ENCODE measurements at regions not wholly inside any gene's neighbourhood (a gene's known extent, or its start where the extent isn't known, plus 50 kb on each side); places are given as distances from the start of the nearest gene placed in this dataset.
"Not testable (repeated sequence)": the region's sequence is repeated elsewhere in the genome, so short reads cannot be mapped to it uniquely, and the experiment has no call there.

GRCh38 chr5:6110441-6111005 lies 267.8 kb downstream of the MED10 start:
- DNase-seq (ENCODE audit: low spot score) = no peak

- DNase-seq (ENCODE audit: low spot score) = no peak
Measured at GRCh38 chr5:6108981-6109825, 269.1 kb downstream of the MED10 start.

- DNase-seq (ENCODE audit: low spot score) = no peak
Measured at GRCh38 chr5:6108540-6108848, 269.9 kb downstream of the MED10 start.

DNA sequence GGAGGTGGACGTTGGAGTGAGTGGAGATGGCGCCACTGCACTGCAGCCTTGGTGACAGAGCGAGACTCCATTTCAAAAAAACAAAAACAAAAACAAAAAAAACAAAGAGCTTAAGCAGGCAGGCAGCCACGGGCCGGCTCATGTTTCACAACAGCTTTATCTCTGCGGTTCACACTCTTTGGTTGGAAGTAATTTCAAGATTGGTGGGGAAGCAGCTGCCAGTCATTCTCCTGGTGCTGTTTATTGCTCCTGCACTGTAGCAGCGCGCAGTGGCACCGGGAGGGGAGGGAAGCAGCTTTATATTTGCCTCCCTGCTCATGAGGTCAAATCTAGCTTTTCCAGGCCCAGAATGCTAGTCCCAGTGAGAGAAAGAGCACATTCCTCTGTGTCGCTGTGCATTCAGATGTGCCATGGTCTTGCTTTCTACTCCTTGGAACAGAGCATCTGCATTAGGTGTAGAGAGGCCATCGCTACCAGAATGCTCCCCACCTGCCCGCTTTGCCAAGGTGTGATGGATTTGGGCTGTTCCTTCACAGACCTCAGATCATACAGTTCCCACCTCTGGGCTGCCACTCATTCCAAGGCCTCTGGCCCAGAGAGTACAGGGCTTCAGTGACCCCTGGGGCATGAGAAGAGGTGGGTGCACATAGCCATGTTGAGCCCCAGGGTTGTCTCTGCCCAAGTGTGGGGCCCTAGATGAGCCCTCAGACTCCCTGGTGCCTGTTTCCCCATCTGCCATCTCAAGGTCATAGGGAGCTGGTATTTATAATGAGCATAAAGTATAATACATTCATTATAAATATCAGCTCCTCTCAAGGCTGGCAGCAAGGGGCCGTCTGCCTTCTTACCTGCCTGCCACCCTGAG lies 270.4 kb downstream of the MED10 start:
- DNase-seq (ENCODE audit: low spot score) = no peak

DNA sequence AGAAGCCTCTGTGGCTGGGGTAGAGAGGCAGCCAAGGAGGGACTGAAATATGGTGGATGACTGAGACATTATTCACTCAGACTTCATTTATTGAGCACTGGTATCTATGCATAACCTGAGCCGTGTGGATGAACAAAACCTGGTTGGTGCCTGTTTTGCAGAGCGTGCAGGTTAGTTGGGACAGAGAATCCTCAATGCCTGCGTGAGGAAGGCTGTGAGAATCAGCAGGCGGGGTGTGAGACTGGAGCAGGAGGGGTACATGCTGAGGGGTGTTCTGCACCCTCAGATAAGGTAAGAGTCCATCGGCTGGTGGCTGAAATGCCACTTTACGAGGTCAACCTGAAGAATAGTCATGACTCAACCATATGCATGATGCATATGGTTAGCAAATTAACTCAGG lies 271.6 kb downstream of the MED10 start:
- no peak for DNase-seq (ENCODE audit: low spot score)

DNA sequence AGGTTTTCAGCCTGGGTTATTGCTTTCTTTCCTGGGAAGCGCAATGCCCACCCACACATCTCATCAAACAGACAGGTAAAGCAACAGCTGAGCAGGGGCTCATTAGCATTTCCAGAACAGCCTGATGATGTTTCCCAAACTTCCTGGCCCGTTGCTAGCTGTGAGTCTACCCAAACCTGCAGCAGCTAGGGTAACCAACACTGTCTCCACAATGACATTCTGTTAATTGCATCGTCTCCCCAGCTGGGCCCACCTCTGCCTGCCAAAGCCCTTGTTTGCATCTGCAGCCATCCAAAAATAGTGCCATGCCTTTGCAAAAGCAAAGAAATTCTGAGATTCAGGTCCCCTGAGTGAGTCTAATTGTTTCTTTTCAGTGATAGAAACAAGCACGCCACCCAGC lies 273.0 kb downstream of the MED10 start:
- DNase-seq (ENCODE audit: low spot score) = no peak

- no peak for DNase-seq (ENCODE audit: low spot score)
Measured at GRCh38 chr5:6096101-6096500, 282.2 kb downstream of the MED10 start.

GRCh38 chr5:6094180-6094579 lies 284.2 kb downstream of the MED10 start:
- DNase-seq (ENCODE audit: low spot score) = not testable (repeated sequence)

DNA sequence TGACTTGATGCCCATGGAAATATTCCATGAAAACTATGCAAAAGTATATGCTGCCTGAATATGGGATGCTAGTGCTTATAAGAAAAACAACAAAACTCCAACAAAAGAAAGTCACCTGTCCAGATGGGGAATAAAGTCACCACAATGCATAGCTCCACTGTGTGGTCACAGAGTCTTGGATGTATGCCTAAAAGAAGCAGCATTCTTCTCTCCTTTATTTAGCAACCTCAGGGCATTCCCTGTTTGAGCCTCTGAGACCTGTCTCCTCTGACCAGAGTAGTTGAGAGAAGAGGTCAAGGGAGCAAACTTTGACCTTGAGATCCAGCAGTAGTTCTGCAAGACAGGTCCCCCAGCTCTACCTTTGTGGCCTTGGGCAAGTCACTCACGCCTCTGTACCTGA lies 287.5 kb downstream of the MED10 start:
- no peak for DNase-seq (ENCODE audit: low spot score)

DNA sequence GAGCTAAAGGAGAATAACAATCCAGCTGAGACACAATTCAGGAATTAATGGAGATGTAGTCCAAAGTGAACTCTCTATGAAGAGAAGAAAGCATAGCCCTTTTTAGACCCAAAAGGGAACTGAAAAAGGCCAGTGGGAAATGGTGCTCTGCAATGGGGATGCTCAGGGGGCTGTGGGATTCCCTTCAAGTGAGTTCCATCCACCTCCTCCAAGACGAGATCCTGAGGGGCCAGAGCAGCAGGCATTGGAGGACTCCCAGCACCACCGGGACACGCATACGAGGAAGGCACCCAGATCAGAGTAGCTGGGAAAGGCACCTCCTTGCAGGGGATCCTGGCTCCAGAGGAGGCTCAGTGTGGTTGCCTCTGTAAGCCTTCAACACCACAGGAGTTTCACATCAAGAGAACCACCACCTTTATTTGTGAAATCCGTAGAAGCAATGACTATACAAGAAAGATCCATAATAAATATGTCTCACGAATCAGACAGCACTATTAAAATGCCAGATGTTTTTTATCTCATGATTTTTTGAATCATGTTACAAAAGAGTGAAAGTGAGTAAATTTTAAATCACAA lies 288.2 kb downstream of the MED10 start:
- DNase-seq (ENCODE audit: low spot score) = no peak

GRCh38 chr5:6088706-6089105 lies 289.6 kb downstream of the MED10 start:
- no peak for DNase-seq (ENCODE audit: low spot score)

DNA sequence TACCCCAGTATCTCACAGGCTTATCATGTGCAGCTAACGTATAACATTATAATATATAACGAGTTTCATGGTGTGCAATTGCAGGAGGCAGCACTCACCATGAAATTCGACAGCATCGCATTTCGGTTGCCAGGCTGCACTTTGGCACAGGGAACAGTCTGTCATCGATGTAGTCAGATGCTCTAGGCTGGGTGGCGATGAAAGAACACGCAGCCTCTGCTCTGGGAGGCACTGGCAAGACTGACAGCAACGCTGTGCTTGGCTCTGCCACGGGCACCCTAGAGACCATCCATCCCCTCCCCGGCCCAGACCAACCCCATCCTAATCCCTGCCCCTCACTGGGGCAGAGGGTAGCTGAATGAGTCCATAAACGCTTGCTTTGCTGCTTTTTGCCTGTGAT lies 290.8 kb downstream of the MED10 start:
- no peak for DNase-seq (ENCODE audit: low spot score)

- DNase-seq (ENCODE audit: low spot score) = no peak
Measured at GRCh38 chr5:6086871-6087270, 291.5 kb downstream of the MED10 start.

DNA sequence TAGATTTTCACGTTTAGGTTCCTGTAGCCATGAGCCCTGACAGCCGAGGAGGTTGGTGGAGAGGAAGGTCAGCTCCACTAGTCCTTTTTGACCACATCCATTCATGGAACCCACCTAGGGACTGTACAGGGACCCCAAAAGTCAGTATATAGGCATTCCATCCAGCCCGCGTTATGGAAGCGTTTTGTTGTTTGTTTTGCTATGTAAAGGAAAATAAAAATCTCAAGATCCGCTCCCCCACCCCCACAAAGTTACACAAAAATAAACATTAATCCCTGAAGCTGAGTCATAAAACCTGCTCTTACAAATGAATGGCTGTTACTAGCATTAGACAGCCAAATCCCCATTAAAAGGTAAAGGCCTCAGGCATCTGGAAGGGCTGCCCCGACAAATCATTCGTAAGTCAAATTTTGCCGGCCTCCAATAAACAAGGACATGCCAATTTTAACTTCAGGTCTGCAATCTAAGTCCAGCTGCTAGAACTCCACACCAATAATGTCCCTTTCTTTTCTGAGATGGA lies 292.9 kb downstream of the MED10 start:
- DNase-seq (ENCODE audit: low spot score) = no peak

DNA sequence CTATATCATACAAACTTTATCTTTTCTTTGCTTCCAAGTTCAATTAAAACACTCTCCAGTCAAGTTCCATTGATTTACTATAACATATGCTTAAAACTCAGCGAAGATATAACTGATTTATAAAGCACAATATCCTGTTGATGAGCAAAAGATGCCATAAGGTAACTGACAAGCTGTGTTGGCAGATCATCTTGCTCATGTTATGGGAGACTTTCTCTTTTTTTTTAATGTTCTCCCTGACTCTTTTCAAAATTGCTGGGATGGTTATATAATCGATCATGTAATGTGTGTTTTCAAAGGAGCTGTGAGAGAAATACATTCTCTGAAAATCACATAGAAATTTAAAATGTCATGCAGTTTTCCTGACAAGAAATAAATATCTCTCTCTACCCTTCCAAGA lies 293.5 kb downstream of the MED10 start:
- DNase-seq (ENCODE audit: low spot score) = no peak

DNA sequence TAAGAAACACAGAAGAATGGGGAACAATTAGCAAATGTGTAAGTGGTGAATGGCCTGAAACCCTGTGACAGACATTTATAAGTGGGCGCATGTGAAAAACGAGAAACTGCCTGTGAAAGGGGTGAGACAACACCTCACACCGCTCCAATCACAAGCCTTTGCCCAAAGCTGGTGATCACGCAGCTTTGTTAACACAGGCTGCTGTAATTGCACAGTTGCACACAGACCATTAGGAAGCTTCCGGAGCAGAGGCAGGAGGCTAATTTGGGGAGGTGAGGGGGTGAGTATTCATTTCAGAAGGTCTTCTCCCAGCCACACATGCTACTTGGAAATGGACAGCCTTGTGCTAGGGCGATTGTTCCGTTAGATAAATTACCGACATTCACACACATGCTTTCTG lies 294.0 kb downstream of the MED10 start:
- no peak for DNase-seq (ENCODE audit: low spot score)

GRCh38 chr5:6083311-6083978 lies 294.9 kb downstream of the MED10 start:
- DNase-seq (ENCODE audit: low spot score) = no peak

- no peak for DNase-seq (ENCODE audit: low spot score)
Measured at GRCh38 chr5:6082685-6083084, 295.7 kb downstream of the MED10 start.

GRCh38 chr5:6081727-6082210 lies 296.6 kb downstream of the MED10 start:
- no peak for DNase-seq (ENCODE audit: low spot score)

DNA sequence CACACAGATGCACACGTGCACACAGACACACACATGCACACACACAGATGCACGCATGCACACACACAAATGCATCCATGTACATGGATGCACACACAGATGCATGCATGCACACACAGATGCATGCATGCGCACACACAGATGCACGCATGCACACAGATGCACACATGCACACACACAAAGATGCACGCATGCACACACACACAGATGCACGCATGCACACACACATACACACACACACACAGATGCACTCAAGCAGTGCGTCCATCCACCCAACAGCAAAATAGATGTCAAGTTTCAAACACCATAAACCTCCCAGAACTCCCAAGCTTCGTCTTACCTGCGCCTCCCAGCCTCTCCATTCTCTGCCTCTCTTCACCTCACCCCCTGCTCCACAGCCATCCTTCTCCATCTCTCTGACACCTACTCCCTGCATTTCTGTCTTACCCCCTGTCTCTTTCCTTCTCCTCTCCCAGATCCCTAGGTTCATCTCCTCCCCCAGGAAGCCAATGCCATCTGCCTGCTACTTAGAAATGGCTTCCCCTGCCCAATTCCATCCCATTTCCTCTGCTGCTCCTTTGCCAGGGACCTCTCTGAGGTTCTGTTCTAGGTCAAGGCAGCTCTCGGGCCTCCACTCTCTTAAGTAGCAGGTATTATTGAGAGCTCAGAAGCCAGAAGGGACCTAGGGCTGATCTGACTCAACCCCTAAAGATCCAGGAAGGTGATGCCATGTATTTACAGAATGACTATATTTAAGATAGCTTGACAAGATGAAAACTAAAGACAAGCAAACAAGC lies 297.2 kb downstream of the MED10 start:
- DNase-seq (ENCODE audit: low spot score) = no peak

- no peak for DNase-seq (ENCODE audit: low spot score)
Measured at GRCh38 chr5:6080436-6080835, 297.9 kb downstream of the MED10 start.
